GM13977 (cell line): ENCODE measurements at regions not wholly inside any gene's neighbourhood (a gene's known extent, or its start where the extent isn't known, plus 50 kb on each side); places are given as distances from the start of the nearest gene placed in this dataset.

Experiments
- DNase-seq: peaks from one replicate; pipeline ENCODE4 v3.0.0; 2012; ENCODE audit warnings: low spot score
- in situ Hi-C: fragments of 300-500 bp; cut with MboI; formaldehyde crosslinking; loops from one replicate; pipeline ENCODE4 v1.12.0; 2022; ENCODE audit warnings: low sequenced_read_pairs, low pct_unique_long_range_greater_than_20kb, mixed read lengths, inconsistent platforms; ENCODE audit not compliant: unreplicated experiment
- TF ChIP-seq, protein P1 (sequence below): IDR thresholded peaks from 2 replicates; pipeline ENCODE4 v1.5.1; 2012; ENCODE audit warnings: mild to moderate bottlenecking, control low read depth; ENCODE audit not compliant: insufficient read depth; ENCODE audit errors: extremely low read depth, missing control alignments

DNA sequence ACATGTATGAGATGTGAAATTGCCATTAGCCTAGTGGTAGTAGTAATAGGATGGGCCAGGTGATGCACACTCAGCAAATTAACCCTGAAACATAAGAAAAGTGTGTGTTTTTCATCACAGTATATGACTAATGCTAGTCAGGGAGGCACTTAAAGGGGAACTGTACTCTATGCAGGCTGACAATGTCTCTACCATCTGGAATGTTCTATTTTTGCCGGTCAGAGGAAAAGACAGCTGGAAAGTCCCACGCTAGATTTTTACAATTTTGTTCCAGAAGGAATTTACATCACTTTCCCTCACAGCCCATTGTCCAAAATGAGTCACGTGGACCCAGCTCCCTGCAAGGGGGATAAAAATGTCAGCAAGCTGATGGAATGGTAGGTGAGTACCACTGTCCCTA lies 746.3 kb upstream of the CHAC2 start:
- TF ChIP-seq, protein P1, sequence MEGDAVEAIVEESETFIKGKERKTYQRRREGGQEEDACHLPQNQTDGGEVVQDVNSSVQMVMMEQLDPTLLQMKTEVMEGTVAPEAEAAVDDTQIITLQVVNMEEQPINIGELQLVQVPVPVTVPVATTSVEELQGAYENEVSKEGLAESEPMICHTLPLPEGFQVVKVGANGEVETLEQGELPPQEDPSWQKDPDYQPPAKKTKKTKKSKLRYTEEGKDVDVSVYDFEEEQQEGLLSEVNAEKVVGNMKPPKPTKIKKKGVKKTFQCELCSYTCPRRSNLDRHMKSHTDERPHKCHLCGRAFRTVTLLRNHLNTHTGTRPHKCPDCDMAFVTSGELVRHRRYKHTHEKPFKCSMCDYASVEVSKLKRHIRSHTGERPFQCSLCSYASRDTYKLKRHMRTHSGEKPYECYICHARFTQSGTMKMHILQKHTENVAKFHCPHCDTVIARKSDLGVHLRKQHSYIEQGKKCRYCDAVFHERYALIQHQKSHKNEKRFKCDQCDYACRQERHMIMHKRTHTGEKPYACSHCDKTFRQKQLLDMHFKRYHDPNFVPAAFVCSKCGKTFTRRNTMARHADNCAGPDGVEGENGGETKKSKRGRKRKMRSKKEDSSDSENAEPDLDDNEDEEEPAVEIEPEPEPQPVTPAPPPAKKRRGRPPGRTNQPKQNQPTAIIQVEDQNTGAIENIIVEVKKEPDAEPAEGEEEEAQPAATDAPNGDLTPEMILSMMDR = no peak
- no peak for DNase-seq
- in situ Hi-C loops = no loop called here

DNA sequence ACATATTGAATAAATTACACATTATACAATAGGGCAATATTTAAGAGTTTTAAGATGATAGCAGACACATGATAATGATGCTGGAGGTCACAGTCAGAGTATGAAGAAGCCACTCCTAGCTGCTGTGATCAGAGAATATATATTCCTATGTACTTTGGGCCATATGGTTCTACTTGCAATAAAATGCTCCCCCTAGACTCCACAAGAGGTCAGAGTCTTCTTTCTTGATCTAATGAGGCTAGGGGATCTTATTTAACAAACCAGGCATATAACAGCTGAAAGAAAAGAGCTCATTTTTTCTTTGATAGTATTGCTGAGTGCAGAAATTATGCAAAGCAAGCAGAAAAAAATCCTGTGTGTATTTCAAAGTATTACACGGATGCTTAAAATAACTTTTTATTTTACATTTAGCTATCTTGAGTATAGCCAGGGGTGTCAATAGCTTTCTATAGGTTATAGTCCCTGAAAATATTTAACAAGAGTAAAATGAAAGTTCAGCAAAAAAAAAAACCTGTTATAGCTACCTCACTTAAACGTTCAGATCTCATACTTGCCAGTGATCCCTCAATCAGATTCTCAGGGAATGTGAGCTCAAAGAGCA lies 748.7 kb upstream of the CHAC2 start:
- TF ChIP-seq, protein P1 = no peak
- no peak for DNase-seq
- in situ Hi-C loops = no loop called here

DNA sequence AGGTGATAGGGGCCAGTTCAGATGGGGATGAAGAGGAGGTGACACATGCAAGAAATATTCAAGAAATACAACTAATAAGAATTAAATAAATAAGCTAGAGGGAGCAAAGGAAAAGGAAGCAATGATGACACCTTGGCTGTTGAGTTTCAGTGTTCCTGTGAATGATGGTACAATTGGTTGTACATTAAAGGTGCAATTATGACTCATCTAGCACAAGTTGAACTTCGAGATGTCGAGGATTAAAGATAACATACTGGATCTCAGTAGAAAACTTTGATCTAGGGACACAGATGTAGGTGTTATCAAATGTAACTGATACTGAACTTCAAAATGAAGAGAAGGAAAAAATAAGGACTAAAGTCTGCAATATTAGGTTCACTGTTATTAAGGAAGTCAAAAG lies 760.6 kb upstream of the CHAC2 start:
- TF ChIP-seq, protein P1 = no peak
- no peak for DNase-seq
- in situ Hi-C loops = no loop called here

DNA sequence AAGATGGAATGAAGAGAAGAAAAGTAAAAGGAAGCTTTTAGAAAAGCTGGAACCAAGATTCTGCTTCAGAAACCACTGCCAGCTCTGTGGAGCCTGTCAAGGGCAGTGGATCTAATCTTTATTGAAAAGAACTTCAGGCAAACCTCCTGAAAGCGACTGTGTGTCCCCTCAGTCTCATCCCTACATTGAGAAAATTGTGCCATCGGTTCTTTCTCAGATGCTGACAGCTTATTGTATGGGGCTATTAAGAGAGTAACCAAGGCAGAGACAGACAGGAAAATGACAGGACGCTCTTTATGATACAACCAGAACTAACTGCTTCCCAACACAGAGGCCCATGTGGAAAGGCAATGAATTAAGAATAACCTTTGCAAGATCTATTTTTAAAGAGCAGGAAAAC lies 763.2 kb upstream of the CHAC2 start:
- no peak for DNase-seq
- TF ChIP-seq, protein P1 = no peak
- in situ Hi-C loops = no loop called here

DNA sequence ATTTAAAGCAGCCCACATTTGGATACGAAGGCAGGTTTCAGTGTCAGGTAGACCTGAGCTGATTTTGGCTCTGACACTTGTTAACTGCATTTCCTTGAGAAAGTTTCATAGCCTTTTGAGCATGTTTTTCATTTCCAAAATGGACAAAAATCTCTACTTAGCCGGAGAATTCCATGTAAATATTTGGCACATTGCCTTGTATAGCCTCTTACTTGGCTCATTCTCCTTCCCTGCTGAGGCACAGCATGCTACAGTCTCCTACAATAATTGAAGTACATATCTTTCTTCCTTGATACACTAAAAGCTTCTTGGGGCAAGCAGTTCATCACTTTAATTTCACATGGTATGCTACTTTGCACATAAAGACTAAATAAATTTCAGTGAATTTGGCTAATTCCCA lies 772.2 kb upstream of the CHAC2 start:
- DNase-seq = no peak
- in situ Hi-C loops = no loop called here
- TF ChIP-seq, protein P1 = no peak

DNA sequence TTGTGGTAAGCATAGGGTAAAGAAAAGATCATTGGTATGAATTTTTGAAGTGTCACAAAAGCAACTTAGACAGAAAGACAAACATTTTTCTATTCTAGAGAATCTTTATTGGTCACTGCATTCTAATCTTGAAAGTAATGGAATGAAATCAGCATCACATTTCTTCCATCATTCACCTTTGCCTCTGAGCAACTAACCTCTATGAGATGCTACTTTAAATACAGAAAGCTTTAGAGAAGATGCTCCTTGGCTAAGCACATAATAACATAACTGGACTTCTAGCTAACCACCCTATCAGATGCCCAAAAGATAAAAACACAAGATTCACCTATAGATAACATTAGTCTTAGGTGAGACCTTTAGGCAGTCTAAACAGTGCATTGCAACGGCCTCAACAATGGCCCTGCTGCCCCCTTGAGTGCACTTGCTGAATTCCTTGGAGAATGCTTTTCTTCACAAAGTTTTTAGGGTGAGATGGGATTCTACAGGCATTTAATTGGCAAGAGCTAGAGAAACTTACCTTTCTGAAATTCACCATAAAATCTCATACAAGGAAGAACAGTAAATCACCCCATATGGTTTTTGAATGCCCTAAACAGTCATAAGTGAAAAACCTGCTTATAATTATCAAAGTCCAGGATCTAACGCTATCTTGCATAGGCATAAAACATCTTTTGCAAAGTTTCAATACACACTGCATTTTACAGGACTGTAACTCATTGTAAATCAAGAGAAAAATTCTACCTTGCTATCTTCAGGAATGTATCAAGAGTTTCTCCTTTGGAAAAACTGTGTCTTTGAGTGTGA lies 791.3 kb upstream of the CHAC2 start:
- in situ Hi-C loops = no loop called here
- DNase-seq = no peak
- TF ChIP-seq, protein P1 = peak; percentile 55
